ENCODE measurements at regions not wholly inside any gene's neighbourhood (a gene's known extent, or its start where the extent isn't known, plus 50 kb on each side); places are given as distances from the start of the nearest gene placed in this dataset.

DNA sequence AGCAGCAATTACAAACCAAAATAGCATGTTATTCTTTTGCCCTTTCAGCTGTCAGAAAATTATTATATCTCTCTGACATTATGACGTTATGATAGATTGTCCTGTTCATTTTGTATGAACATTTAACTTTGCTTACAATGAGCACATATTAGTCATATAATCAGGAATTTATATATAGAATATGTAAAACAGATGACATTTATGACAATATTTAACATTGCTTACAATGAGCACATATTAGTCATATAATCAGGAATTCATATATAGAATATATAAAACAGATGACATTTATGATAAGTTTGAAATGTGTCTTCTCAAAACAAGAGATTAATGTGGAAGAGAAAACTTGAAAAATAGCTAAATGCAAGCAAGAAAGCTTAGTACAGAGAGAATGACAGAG lies 1180.2 kb downstream of the CDH12 start:
- TF ChIP-seq, protein P1, sequence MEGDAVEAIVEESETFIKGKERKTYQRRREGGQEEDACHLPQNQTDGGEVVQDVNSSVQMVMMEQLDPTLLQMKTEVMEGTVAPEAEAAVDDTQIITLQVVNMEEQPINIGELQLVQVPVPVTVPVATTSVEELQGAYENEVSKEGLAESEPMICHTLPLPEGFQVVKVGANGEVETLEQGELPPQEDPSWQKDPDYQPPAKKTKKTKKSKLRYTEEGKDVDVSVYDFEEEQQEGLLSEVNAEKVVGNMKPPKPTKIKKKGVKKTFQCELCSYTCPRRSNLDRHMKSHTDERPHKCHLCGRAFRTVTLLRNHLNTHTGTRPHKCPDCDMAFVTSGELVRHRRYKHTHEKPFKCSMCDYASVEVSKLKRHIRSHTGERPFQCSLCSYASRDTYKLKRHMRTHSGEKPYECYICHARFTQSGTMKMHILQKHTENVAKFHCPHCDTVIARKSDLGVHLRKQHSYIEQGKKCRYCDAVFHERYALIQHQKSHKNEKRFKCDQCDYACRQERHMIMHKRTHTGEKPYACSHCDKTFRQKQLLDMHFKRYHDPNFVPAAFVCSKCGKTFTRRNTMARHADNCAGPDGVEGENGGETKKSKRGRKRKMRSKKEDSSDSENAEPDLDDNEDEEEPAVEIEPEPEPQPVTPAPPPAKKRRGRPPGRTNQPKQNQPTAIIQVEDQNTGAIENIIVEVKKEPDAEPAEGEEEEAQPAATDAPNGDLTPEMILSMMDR (IDR thresholded peaks at IDR 0.05), result no peak
- Histone ChIP-seq H3K4me3 (ENCODE audit: low read depth in 1 of 2, low read length in 1 of 2) (no peak overlapping the region), H3K27me3 (no peaks in the 10 kb centered on the region), H3K27ac (no peak overlapping the region), H3K9me3 (no peaks in the 10 kb centered on the region), H3K36me3 (no peaks in the 10 kb centered on the region), H3K4me1 (ENCODE audit: control insufficient read depth in 1 of 2, insufficient read depth in 1 of 2, low read depth in 1 of 2, low read length in 1 of 2) (no peaks in the 10 kb centered on the region)

DNA sequence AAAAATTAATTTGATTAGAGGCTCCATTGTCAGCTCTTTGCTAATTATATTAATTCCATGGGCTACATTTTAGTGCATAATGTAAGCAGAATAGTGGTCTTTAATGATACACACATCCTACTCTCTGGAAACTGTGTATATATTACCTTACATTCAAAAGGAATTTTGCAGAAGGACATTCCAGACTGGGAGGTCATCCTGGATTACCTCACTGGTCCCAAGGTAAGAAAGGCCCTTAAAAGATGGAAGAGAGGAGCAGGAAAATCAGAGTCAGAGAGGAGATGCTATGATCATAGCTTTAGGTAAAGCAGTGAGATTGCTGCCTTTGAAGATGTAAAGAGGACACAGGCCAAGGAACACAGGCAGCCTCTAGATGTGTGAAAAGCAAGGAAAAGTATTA lies 1180.8 kb downstream of the CDH12 start:
- Histone ChIP-seq H3K36me3 (no peaks in the 10 kb centered on the region), H3K27me3 (no peaks in the 10 kb centered on the region), H3K27ac (no peak overlapping the region), H3K4me1 (ENCODE audit: control insufficient read depth in 1 of 2, insufficient read depth in 1 of 2, low read depth in 1 of 2, low read length in 1 of 2) (no peaks in the 10 kb centered on the region), H3K4me3 (ENCODE audit: low read depth in 1 of 2, low read length in 1 of 2) (no peak overlapping the region), H3K9me3 (no peaks in the 10 kb centered on the region)
- TF ChIP-seq, protein P1 (IDR thresholded peaks at IDR 0.05), result no peak

DNA sequence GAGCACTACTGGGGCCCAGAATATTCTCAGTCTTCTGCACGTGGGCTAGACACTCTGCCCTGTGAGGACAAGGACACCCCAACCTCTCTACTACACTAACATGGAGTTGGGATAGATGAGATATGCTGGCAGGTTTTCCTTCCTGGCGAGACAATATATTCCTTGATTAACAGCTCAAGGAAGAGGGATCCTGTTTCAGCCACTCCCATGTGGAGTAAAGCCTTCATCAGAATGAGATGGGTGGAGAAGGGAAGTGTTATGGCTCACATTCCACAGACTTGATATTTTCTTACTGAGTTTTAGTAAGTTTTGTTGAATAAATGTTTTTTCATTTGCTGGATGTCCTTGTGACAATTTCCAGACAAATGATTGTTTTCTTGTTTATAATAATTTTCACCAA lies 1187.6 kb downstream of the CDH12 start:
- no peak overlapping the region for H3K27ac ChIP-seq
- no peaks in the 10 kb centered on the region for H3K4me1 ChIP-seq (ENCODE audit: control insufficient read depth in 1 of 2, insufficient read depth in 1 of 2, low read depth in 1 of 2, low read length in 1 of 2)
- H3K4me3 ChIP-seq (ENCODE audit: low read depth in 1 of 2, low read length in 1 of 2), result no peak overlapping the region
- no peaks in the 10 kb centered on the region for H3K36me3 ChIP-seq
- no peaks in the 10 kb centered on the region for H3K27me3 ChIP-seq
- H3K9me3 ChIP-seq, result no peaks in the 10 kb centered on the region
- TF ChIP-seq, protein P1 (IDR thresholded peaks at IDR 0.05), result no peak

DNA sequence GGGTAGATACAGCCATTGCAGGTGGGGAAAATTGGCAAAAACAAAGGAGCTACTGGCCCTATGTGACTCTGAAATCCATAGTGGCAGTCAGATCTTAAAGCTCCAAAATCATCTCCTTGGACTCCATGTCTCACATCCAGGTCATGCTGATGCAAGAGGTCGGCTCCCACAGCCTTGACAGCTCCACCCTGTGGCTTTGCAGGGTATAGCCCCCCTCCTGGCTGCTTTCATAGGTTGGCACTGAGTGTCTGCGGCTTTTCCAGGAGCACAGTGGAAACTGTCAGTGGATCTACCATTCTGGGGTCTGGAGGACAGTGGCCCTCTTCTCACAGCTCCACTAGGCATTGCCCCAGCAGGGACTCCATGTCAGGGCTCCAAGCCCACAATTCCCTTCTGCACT lies 1190.1 kb downstream of the CDH12 start:
- no peaks in the 10 kb centered on the region for H3K36me3 ChIP-seq
- TF ChIP-seq, protein P1 (IDR thresholded peaks at IDR 0.05), result no peak
- H3K9me3 ChIP-seq, result no peaks in the 10 kb centered on the region
- H3K27me3 ChIP-seq, result no peaks in the 10 kb centered on the region
- H3K4me1 ChIP-seq (ENCODE audit: control insufficient read depth in 1 of 2, insufficient read depth in 1 of 2, low read depth in 1 of 2, low read length in 1 of 2), result no peaks in the 10 kb centered on the region
- no peak overlapping the region for H3K4me3 ChIP-seq (ENCODE audit: low read depth in 1 of 2, low read length in 1 of 2)
- H3K27ac ChIP-seq, result no peak overlapping the region

DNA sequence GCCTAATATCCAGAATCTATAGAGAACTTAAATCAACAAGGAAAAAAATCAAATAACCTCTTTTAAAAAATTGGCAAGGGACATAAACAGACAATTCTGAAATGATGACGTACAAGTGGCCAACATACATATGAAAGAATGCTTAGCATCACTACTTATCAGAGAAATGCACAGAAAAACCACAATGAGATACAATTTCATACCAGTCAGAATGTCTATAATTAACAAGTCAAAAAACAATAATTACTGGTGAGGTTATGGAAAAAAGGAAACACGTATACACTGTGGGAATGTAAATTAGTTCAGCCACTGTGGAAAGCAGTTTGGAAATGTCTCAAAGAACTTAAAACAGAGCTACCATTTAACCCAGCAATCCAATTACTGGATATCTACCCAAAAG lies 1192.0 kb downstream of the CDH12 start:
- Histone ChIP-seq H3K9me3 (no peaks in the 10 kb centered on the region), H3K36me3 (no peaks in the 10 kb centered on the region)
- TF ChIP-seq, protein P1 (IDR thresholded peaks at IDR 0.05), result no peak

DNA sequence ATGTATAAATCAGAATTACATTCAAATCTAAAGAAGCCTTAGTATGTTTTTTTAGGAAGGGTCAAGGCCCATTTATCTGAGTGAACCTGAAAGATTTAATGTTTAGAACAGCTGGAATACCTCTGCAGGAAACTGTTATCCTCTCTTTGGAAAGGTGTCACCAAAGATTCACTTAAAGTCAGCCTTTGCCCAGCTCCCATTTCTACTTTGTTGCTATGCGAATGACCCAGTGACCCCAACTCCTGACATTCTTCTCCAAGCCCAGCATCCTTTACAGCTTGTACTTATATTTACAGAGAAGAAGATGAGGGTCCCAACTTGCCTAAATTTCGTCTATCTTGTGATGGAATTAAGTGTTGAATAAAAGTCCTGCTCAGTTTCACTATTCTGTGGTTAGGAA lies 1198.6 kb downstream of the CDH12 start:
- Histone ChIP-seq H3K36me3 (no peaks in the 10 kb centered on the region), H3K4me1 (ENCODE audit: control insufficient read depth in 1 of 2, insufficient read depth in 1 of 2, low read depth in 1 of 2, low read length in 1 of 2) (no peaks in the 10 kb centered on the region), H3K9me3 (no peaks in the 10 kb centered on the region), H3K27me3 (no peaks in the 10 kb centered on the region), H3K4me3 (ENCODE audit: low read depth in 1 of 2, low read length in 1 of 2) (no peak overlapping the region), H3K27ac (no peak overlapping the region)
- TF ChIP-seq, protein P1 (IDR thresholded peaks at IDR 0.05), result no peak

More for the DNA sequence above, 1192.0 kb downstream of the CDH12 start:
- Histone ChIP-seq H3K4me3 (ENCODE audit: low read depth in 1 of 2, low read length in 1 of 2) (no peak overlapping the region), H3K4me1 (ENCODE audit: control insufficient read depth in 1 of 2, insufficient read depth in 1 of 2, low read depth in 1 of 2, low read length in 1 of 2) (no peaks in the 10 kb centered on the region), H3K27ac (no peak overlapping the region), H3K27me3 (no peaks in the 10 kb centered on the region)
